GM21717 (cell line): ENCODE measurements at regions not wholly inside any gene's neighbourhood (a gene's known extent, or its start where the extent isn't known, plus 50 kb on each side); places are given as distances from the start of the nearest gene placed in this dataset.

Experiments
- ATAC-seq: cut with Tn5 transposase; IDR thresholded peaks from one replicate; pipeline ENCODE4 v1.9.1; 2021; ENCODE audit warnings: mild to moderate bottlenecking, moderate library complexity; ENCODE audit not compliant: unreplicated experiment

- ATAC-seq, result no peak
Measured at GRCh38 chr4:41883988-41884734, 51.1 kb upstream of the TMEM33 start.

- no peak for ATAC-seq
Measured at GRCh38 chr4:41882625-41883347, 52.4 kb upstream of the TMEM33 start.

- ATAC-seq, result no peak
Measured at GRCh38 chr4:41881981-41882624, 53.1 kb upstream of the TMEM33 start.

GRCh38 chr4:41880840-41881831, 54.1 kb upstream of the TMEM33 start:
- ATAC-seq, result no peak

- no peak for ATAC-seq
Measured at GRCh38 chr4:41880022-41880837, 55.0 kb upstream of the TMEM33 start.

- no peak for ATAC-seq
Measured at GRCh38 chr4:41879552-41879951, 55.7 kb upstream of the TMEM33 start.

- no peak for ATAC-seq
Measured at GRCh38 chr4:41878991-41879491, 56.2 kb upstream of the TMEM33 start.

GRCh38 chr4:41878170-41878969, 56.9 kb upstream of the TMEM33 start:
- no peak for ATAC-seq

GRCh38 chr4:41877020-41877796, 58.0 kb upstream of the TMEM33 start:
- ATAC-seq, result no peak

- ATAC-seq, result no peak
Measured at GRCh38 chr4:41874873-41875272, 60.4 kb upstream of the TMEM33 start.

GRCh38 chr4:41874398-41874797, 60.8 kb upstream of the TMEM33 start:
- no peak for ATAC-seq

GRCh38 chr4:41873380-41874295, 61.6 kb upstream of the TMEM33 start:
- ATAC-seq, result no peak

GRCh38 chr4:41870035-41870434, 65.2 kb upstream of the TMEM33 start:
- no peak for ATAC-seq

- ATAC-seq, result no peak
Measured at GRCh38 chr4:41866799-41867677, 68.2 kb upstream of the TMEM33 start.

- ATAC-seq, result no peak
Measured at GRCh38 chr4:41865981-41866798, 69.0 kb upstream of the TMEM33 start.
